Astrocyte of the hippocampus (primary cell): ENCODE measurements at regions not wholly inside any gene's neighbourhood (a gene's known extent, or its start where the extent isn't known, plus 50 kb on each side); places are given as distances from the start of the nearest gene placed in this dataset.
A peak's percentile ranks its signal among the peaks of the same experiment; 100 is the strongest.
"Not testable (repeated sequence)": the region's sequence is repeated elsewhere in the genome, so short reads cannot be mapped to it uniquely, and the experiment has no call there.

Experiments used
- DNase-seq: peaks from one replicate; pipeline ENCODE4 v3.0.0; 2011; ENCODE audit warnings: low read depth, low spot score

GRCh38 chr2:186992597-186992996 is 143.6 kb upstream of the ZSWIM2 start:
- no peak for DNase-seq

GRCh38 chr2:186991766-186992417 is 142.9 kb upstream of the ZSWIM2 start:
- no peak for DNase-seq

- no peak for DNase-seq
Observed at GRCh38 chr2:186984966-186985365, 136.0 kb upstream of the ZSWIM2 start.

GRCh38 chr2:186984481-186984880 is 135.5 kb upstream of the ZSWIM2 start:
- DNase-seq, result no peak

- DNase-seq, result no peak
Observed at GRCh38 chr2:186980787-186981550, 132.0 kb upstream of the ZSWIM2 start.

GRCh38 chr2:186980117-186980442 is 131.1 kb upstream of the ZSWIM2 start:
- DNase-seq, result no peak

GRCh38 chr2:186979439-186980116 is 130.6 kb upstream of the ZSWIM2 start:
- DNase-seq, result no peak

- no peak for DNase-seq
Observed at GRCh38 chr2:186977433-186978045, 128.6 kb upstream of the ZSWIM2 start.

- DNase-seq, result no peak
Observed at GRCh38 chr2:186976329-186976728, 127.4 kb upstream of the ZSWIM2 start.

- no peak for DNase-seq
Observed at GRCh38 chr2:186972281-186972970, 123.5 kb upstream of the ZSWIM2 start.

GRCh38 chr2:186968277-186968676 is 119.3 kb upstream of the ZSWIM2 start:
- peak; percentile 30 for DNase-seq

- no peak for DNase-seq
Observed at GRCh38 chr2:186966015-186966414, 117.0 kb upstream of the ZSWIM2 start.

- no peak for DNase-seq
Observed at GRCh38 chr2:186962085-186962747, 113.2 kb upstream of the ZSWIM2 start.

- DNase-seq, result not testable (repeated sequence)
Observed at GRCh38 chr2:186960241-186960640, 111.3 kb upstream of the ZSWIM2 start.

GRCh38 chr2:186959486-186959885 is 110.5 kb upstream of the ZSWIM2 start:
- DNase-seq, result no peak

GRCh38 chr2:186950694-186951093 is 101.7 kb upstream of the ZSWIM2 start:
- peak; percentile 25 for DNase-seq

GRCh38 chr2:186949726-186950256 is 100.8 kb upstream of the ZSWIM2 start:
- no peak for DNase-seq

GRCh38 chr2:186947516-186947915 is 98.5 kb upstream of the ZSWIM2 start:
- no peak for DNase-seq

- no peak for DNase-seq
Observed at GRCh38 chr2:186946896-186947467, 98.0 kb upstream of the ZSWIM2 start.

GRCh38 chr2:186941853-186942252 is 92.9 kb upstream of the ZSWIM2 start:
- no peak for DNase-seq

- no peak for DNase-seq
Observed at GRCh38 chr2:186940463-186940862, 91.5 kb upstream of the ZSWIM2 start.
